ENCODE measurements at regions not wholly inside any gene's neighbourhood (a gene's known extent, or its start where the extent isn't known, plus 50 kb on each side); places are given as distances from the start of the nearest gene placed in this dataset.

GRCh38 chr2:219851169-219851568 lies 223.7 kb downstream of the SLC4A3 start:
- TF ChIP-seq ETV6 (CRISPR knock-in tag; IDR thresholded peaks at IDR 0.05) = no peak
- no peak for TF ChIP-seq NFYB (CRISPR knock-in tag; conservative IDR thresholded peaks at IDR 0.05; ENCODE audit: low read depth)
- TF ChIP-seq CTCF (IDR thresholded peaks at IDR 0.05) = no peak
- no peak for TF ChIP-seq TEAD4 (CRISPR knock-in tag; IDR thresholded peaks at IDR 0.05)
- TF ChIP-seq FOXK1 (CRISPR knock-in tag; IDR thresholded peaks at IDR 0.05) = no peak
- TF ChIP-seq ZNF281 (CRISPR knock-in tag; IDR thresholded peaks at IDR 0.05) = no peak
- TF ChIP-seq ATF1 (CRISPR knock-in tag; IDR thresholded peaks at IDR 0.05) = no peak
- TF ChIP-seq HMGXB4 (CRISPR knock-in tag; IDR thresholded peaks at IDR 0.05) = no peak
- no peak for TF ChIP-seq MAX (CRISPR knock-in tag; IDR thresholded peaks at IDR 0.05)
- TF ChIP-seq IRF2 (CRISPR knock-in tag; IDR thresholded peaks at IDR 0.05; ENCODE audit: borderline replicate concordance, low read depth) = no peak

Data from WTC11 (cell line).